Progenitor cell of endocrine pancreas (in vitro differentiated cells): ENCODE measurements at regions not wholly inside any gene's neighbourhood (a gene's known extent, or its start where the extent isn't known, plus 50 kb on each side); places are given as distances from the start of the nearest gene placed in this dataset.

ENCODE experiments used
- DNase-seq: peaks from one replicate; pipeline ENCODE4 v3.0.0; 2021; ENCODE audit warnings: low spot score; ENCODE audit not compliant: unreplicated experiment
- H3K27ac Mint-ChIP-seq: 2 replicates; pipeline ENCODE4 v1.8.0; 2021; ENCODE audit warnings: mild to moderate bottlenecking, moderate library complexity, mixed read lengths
- H3K27me3 Mint-ChIP-seq: 2 replicates; pipeline ENCODE4 v1.8.0; 2021; ENCODE audit warnings: mixed read lengths
- H3K36me3 Mint-ChIP-seq: 2 replicates; pipeline ENCODE4 v1.8.0; 2022; ENCODE audit warnings: mixed read lengths; ENCODE audit not compliant: insufficient read depth
- H3K4me1 Mint-ChIP-seq: 2 replicates; pipeline ENCODE4 v1.8.0; 2021; ENCODE audit warnings: low read depth, mixed read lengths
- H3K4me3 Mint-ChIP-seq: 2 replicates; pipeline ENCODE4 v1.8.0; 2021; ENCODE audit warnings: low read depth, mild to moderate bottlenecking, moderate library complexity, mixed read lengths
- H3K9me3 Mint-ChIP-seq: 2 replicates; pipeline ENCODE4 v1.8.0; 2021; ENCODE audit warnings: low read depth, mixed read lengths
- CTCF ChIP-seq: fragments of 200-600 bp; sonication (generic); IDR thresholded peaks from one replicate; pipeline ENCODE4 v1.5.0; 2021; ENCODE audit warnings: antibody characterized with exemption, mild to moderate bottlenecking; ENCODE audit not compliant: unreplicated experiment

GRCh38 chr2:118693287-118693822, 154.1 kb downstream of the EN1 start:
- H3K4me3 Mint-ChIP-seq = no peak overlapping the region
- H3K36me3 Mint-ChIP-seq = no peaks in the 10 kb centered on the region
- H3K27ac Mint-ChIP-seq = no peak overlapping the region
- no peaks in the 10 kb centered on the region for H3K9me3 Mint-ChIP-seq
- H3K4me1 Mint-ChIP-seq = no peaks in the 10 kb centered on the region
- TF ChIP-seq CTCF = no peak
- peaks cover 3% of the 10 kb centered on the region for H3K27me3 Mint-ChIP-seq
- no peak for DNase-seq

DNA sequence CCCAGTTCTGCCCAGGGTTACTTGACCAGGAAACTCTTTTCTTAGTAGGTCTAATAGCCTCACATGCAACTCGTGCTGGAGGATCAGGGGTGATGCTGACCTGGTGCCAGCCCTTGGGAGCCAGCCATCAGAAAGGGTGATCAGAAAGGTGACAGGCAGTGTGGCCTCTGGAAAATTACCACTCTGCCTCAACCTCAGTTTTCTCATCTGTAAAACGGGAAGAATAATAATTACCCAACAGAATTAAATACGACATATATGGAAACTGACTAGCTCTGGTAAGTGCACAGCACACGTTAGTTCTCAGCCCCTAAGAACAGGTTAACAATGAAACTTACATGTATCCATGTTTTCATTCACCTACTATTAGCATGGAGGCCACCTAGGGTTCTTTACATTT, 157.6 kb downstream of the EN1 start:
- Mint-ChIP-seq H3K27me3 (peaks cover 3% of the 10 kb centered on the region), H3K4me3 (no peak overlapping the region), H3K4me1 (no peaks in the 10 kb centered on the region), H3K36me3 (no peaks in the 10 kb centered on the region), H3K9me3 (no peaks in the 10 kb centered on the region), H3K27ac (no peak overlapping the region)
- TF ChIP-seq CTCF = no peak
- no peak for DNase-seq

- no peak for DNase-seq
- no peak for TF ChIP-seq CTCF
- Mint-ChIP-seq H3K4me1 (no peaks in the 10 kb centered on the region), H3K4me3 (no peak overlapping the region), H3K9me3 (no peaks in the 10 kb centered on the region), H3K36me3 (no peaks in the 10 kb centered on the region), H3K27ac (no peak overlapping the region), H3K27me3 (peaks cover 3% of the 10 kb centered on the region)
Measured at GRCh38 chr2:118689456-118689855, 158.0 kb downstream of the EN1 start.

- Mint-ChIP-seq H3K27me3 (peaks cover 3% of the 10 kb centered on the region), H3K27ac (no peak overlapping the region), H3K36me3 (no peaks in the 10 kb centered on the region), H3K4me3 (no peak overlapping the region), H3K9me3 (no peaks in the 10 kb centered on the region), H3K4me1 (no peaks in the 10 kb centered on the region)
- no peak for TF ChIP-seq CTCF
- DNase-seq = no peak
Measured at GRCh38 chr2:118689033-118689432, 158.4 kb downstream of the EN1 start.

GRCh38 chr2:118687698-118688097, 159.8 kb downstream of the EN1 start:
- Mint-ChIP-seq H3K27me3 (peaks cover 6% of the 10 kb centered on the region), H3K4me1 (no peaks in the 10 kb centered on the region), H3K27ac (no peak overlapping the region), H3K9me3 (no peaks in the 10 kb centered on the region), H3K36me3 (no peaks in the 10 kb centered on the region), H3K4me3 (no peak overlapping the region)
- TF ChIP-seq CTCF = no peak
- no peak for DNase-seq
